Sigmoid colon (tissue), 4 donors: ENCODE measurements at regions not wholly inside any gene's neighbourhood (a gene's known extent, or its start where the extent isn't known, plus 50 kb on each side); places are given as distances from the start of the nearest gene placed in this dataset.

ENCODE experiments used
- EP300 ChIP-seq, 4 donors: sonication (generic); formaldehyde crosslinking; IDR thresholded peaks; one replicate each; pipeline ENCODE4 v1.6.1; 2017; ENCODE audit warnings: antibody characterized with exemption in 4 of 4
- POLR2A ChIP-seq, 2 donors: fragments of 450-650 bp; IDR thresholded peaks; one replicate each; pipeline ENCODE4 v1.6.1; 2016; ENCODE audit warnings: antibody characterized with exemption in 2 of 2, mild to moderate bottlenecking in 2 of 2, moderate library complexity in 2 of 2
- TF ChIP-seq, protein P1 (sequence below), 4 experiments: fragments of 450-650 bp in 3 of 4; fragments of 200-600 bp in 1 of 4; IDR thresholded peaks; one replicate each; pipeline ENCODE4 v1.5.1; 2016 to 2019; ENCODE audit warnings: antibody characterized with exemption in 4 of 4, mild to moderate bottlenecking in 3 of 4, moderate library complexity in 2 of 4

DNA sequence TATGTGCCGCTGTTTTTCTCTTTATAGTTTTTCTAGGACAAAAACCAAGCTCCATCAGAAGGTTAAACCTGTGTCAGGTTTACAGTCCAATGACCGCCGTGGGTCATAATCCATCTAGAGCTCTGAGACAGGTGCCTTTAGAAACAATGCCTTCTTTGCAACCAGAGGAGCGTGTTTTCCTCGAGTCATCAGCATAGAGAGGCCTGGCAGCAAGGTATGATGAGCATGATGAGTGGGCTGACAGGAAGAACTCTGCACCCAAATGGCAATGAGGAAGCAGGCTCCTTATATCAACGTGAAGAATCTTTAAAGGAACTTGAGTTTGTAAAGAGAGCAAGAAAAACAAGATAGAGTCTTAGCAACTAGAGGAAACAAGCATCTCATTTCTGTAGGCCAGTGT, 60.5 kb upstream of the NUDT4 start:
- TF ChIP-seq, protein P1, sequence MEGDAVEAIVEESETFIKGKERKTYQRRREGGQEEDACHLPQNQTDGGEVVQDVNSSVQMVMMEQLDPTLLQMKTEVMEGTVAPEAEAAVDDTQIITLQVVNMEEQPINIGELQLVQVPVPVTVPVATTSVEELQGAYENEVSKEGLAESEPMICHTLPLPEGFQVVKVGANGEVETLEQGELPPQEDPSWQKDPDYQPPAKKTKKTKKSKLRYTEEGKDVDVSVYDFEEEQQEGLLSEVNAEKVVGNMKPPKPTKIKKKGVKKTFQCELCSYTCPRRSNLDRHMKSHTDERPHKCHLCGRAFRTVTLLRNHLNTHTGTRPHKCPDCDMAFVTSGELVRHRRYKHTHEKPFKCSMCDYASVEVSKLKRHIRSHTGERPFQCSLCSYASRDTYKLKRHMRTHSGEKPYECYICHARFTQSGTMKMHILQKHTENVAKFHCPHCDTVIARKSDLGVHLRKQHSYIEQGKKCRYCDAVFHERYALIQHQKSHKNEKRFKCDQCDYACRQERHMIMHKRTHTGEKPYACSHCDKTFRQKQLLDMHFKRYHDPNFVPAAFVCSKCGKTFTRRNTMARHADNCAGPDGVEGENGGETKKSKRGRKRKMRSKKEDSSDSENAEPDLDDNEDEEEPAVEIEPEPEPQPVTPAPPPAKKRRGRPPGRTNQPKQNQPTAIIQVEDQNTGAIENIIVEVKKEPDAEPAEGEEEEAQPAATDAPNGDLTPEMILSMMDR (IDR thresholded peaks at IDR 0.05), result no peak
- TF ChIP-seq POLR2A (IDR thresholded peaks at IDR 0.05), result no peak
- TF ChIP-seq EP300 (IDR thresholded peaks at IDR 0.05), result no peak
